Erythroblast (primary cell): ENCODE measurements at regions not wholly inside any gene's neighbourhood (a gene's known extent, or its start where the extent isn't known, plus 50 kb on each side); places are given as distances from the start of the nearest gene placed in this dataset.

Experiments
- GATA1 ChIP-seq: IDR thresholded peaks from 2 replicates; pipeline ENCODE4 v1.6.1; 2011; ENCODE audit warnings: low read depth, mild to moderate bottlenecking, control low read depth, low read length, moderate library complexity
- POLR2A ChIP-seq: IDR thresholded peaks from 2 replicates; pipeline ENCODE4 v1.6.1; 2011; ENCODE audit warnings: mild to moderate bottlenecking, low read length

GRCh38 chr4:174056959-174057358 lies 226.5 kb downstream of the FBXO8 start:
- TF ChIP-seq POLR2A (no peak), GATA1 (no peak)
